Right atrium auricular region (tissue), 2 donors: ENCODE measurements at regions not wholly inside any gene's neighbourhood (a gene's known extent, or its start where the extent isn't known, plus 50 kb on each side); places are given as distances from the start of the nearest gene placed in this dataset.

Experiments
- DNase-seq: peaks from one replicate; pipeline ENCODE4 v3.0.0-alpha.2; 2019; ENCODE audit warnings: low spot score
- H3K27ac ChIP-seq, 2 donors: fragments of 200-600 bp; sonication (generic); 1 replicate in 1 of 2; 2 replicates in 1 of 2; pipeline ENCODE4 v1.5.1; 2016 to 2019
- H3K27me3 ChIP-seq, 2 donors: fragments of 200-600 bp; sonication (generic); one replicate each; pipeline versions ENCODE4 v1.5.1 to v1.6.0; 2017 to 2019
- H3K36me3 ChIP-seq: fragments of 200-600 bp; sonication (generic); one replicate; pipeline ENCODE4 v1.5.1; 2016
- H3K4me1 ChIP-seq, 2 donors: fragments of 200-600 bp; sonication (generic); one replicate each; pipeline versions ENCODE4 v1.5.1 to v1.6.0; 2017 to 2019
- H3K4me3 ChIP-seq, 2 donors: fragments of 200-600 bp; sonication (generic); 1 replicate in 1 of 2; 2 replicates in 1 of 2; pipeline ENCODE4 v1.5.1; 2017 to 2019; ENCODE audit warnings: mild to moderate bottlenecking in 1 of 2, moderate library complexity in 1 of 2
- H3K9me3 ChIP-seq, 2 donors: fragments of 200-600 bp; sonication (generic); one replicate each; pipeline ENCODE4 v1.5.1; 2019
- TF ChIP-seq, protein P1 (sequence below), 2 donors: fragments of 200-600 bp; sonication (generic); IDR thresholded peaks; one replicate each; pipeline ENCODE4 v1.5.1; 2019; ENCODE audit warnings: antibody characterized with exemption in 2 of 2

DNA sequence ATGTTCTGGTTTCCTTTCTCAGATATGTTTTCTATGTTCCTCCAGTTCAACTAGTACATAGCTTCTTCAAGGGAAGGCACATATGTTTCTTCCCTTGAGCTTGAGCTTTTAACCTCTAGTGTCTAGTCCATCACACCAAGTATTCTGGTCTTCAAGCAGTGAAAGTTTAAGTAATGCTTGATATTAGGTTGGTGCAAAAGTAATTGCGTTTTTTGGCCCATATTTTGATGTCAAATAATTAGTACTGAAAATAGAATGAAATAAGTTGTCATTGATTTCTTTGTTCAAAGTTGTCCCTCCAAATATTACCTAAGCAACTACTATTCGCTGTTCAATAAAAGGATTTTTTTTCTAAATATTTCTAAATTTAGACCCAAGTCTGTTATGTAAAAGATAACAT is 146.7 kb upstream of the TSC22D2 start:
- Histone ChIP-seq H3K27me3 (no peaks in the 10 kb centered on the region), H3K4me1 (no peaks in the 10 kb centered on the region), H3K9me3 (no peaks in the 10 kb centered on the region), H3K36me3 (no peaks in the 10 kb centered on the region), H3K4me3 (no peak overlapping the region), H3K27ac (no peak overlapping the region)
- DNase-seq: no peak
- TF ChIP-seq, protein P1, sequence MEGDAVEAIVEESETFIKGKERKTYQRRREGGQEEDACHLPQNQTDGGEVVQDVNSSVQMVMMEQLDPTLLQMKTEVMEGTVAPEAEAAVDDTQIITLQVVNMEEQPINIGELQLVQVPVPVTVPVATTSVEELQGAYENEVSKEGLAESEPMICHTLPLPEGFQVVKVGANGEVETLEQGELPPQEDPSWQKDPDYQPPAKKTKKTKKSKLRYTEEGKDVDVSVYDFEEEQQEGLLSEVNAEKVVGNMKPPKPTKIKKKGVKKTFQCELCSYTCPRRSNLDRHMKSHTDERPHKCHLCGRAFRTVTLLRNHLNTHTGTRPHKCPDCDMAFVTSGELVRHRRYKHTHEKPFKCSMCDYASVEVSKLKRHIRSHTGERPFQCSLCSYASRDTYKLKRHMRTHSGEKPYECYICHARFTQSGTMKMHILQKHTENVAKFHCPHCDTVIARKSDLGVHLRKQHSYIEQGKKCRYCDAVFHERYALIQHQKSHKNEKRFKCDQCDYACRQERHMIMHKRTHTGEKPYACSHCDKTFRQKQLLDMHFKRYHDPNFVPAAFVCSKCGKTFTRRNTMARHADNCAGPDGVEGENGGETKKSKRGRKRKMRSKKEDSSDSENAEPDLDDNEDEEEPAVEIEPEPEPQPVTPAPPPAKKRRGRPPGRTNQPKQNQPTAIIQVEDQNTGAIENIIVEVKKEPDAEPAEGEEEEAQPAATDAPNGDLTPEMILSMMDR (IDR thresholded peaks at IDR 0.05): no peak

DNA sequence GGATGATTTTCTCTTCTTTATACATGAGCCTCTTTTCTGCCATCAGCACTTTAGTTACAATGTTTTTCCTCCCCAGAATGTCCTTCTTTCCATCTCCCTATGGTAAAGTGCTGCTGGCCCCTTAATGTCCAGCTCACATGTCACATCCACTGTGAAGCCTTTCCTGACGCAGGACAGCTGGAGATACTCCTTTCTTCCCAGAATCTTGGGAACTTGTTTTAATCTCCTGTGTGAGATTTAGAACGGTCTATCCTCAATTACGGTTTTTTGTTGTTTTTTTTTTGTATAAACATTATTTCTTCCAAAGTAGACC is 147.7 kb upstream of the TSC22D2 start:
- TF ChIP-seq, protein P1 (IDR thresholded peaks at IDR 0.05): no peak
- Histone ChIP-seq H3K27ac (no peak overlapping the region), H3K9me3 (no peaks in the 10 kb centered on the region)

DNA sequence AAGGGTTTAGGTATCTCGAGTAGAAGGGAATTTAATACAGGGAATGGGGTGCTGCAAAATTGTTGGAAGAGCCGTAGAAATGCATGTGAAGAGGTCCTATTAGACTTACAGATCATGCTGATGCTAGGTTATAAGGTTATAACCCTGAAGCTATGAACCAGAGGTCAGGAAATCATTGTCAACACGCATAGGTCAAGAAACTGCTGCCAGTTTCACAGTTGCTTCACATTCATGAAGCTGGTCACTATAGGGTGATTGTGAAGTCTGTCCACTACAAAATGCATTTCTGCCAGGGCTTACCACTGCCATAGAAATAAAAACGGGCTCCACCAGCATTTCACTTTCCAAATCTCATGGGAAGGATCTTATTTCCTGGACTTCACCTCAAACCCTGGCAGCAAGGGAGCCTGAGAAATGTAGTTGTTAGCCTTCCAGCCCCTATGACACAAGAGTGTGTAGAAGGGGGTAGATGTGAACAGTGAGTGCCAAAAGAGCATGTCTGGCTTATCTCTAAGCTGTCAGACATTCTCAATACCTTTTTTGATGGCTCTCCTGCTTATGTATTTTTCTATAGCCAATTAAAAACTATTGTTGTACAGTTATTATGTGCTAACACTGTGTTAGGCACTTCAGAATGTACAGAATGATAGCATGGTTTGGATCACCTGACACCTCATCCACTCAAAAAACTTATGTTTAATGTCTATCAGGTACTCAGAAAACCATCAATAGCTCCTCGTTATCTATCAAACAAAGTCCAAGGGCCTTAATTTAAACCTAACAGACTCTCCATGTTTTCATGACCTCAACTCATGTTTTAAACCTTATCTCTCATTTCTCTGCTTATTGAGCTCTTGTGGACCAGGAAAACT is 148.3 kb upstream of the TSC22D2 start:
- Histone ChIP-seq H3K27me3 (no peaks in the 10 kb centered on the region), H3K27ac (no peak overlapping the region), H3K36me3 (no peaks in the 10 kb centered on the region), H3K4me1 (peaks cover 0 to 13% of the 10 kb centered on the region in 2 donors), H3K9me3 (no peaks in the 10 kb centered on the region), H3K4me3 (no peak overlapping the region)
- TF ChIP-seq, protein P1 (IDR thresholded peaks at IDR 0.05): no peak
- no peak for DNase-seq

More for the DNA sequence above, 147.7 kb upstream of the TSC22D2 start:
- H3K4me1 ChIP-seq: peaks cover 0 to 7% of the 10 kb centered on the region in 2 donors
- H3K4me3 ChIP-seq: no peak overlapping the region
- no peaks in the 10 kb centered on the region for H3K27me3 ChIP-seq
- H3K36me3 ChIP-seq: no peaks in the 10 kb centered on the region
- no peak for DNase-seq

DNA sequence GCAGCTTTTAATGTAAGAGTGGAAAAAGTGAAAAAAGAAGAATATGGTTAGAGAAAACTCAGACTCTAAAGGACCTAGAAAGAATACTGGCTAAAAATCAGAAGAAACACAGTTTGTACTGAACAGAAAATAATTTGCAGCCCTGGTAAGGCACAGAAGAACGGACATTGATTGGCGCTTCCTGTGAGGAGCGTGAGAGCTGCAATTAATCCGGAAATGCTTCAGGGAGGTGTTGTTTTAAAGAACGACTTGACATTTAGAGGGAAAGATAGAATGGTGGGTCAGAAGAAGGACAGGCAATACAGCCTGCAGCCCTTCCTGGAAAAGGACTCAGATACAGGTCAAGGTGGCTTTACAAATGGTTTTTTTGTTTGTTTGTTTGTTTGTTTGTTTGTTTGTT is 151.3 kb upstream of the TSC22D2 start:
- Histone ChIP-seq H3K4me1 (peaks cover 0 to 20% of the 10 kb centered on the region in 2 donors), H3K27me3 (no peaks in the 10 kb centered on the region), H3K36me3 (no peaks in the 10 kb centered on the region), H3K4me3 (no peak overlapping the region), H3K27ac (peak overlapping the region in 1 of 2 donors; percentile 71), H3K9me3 (no peaks in the 10 kb centered on the region)
- no peak for DNase-seq
- TF ChIP-seq, protein P1 (IDR thresholded peaks at IDR 0.05): no peak

DNA sequence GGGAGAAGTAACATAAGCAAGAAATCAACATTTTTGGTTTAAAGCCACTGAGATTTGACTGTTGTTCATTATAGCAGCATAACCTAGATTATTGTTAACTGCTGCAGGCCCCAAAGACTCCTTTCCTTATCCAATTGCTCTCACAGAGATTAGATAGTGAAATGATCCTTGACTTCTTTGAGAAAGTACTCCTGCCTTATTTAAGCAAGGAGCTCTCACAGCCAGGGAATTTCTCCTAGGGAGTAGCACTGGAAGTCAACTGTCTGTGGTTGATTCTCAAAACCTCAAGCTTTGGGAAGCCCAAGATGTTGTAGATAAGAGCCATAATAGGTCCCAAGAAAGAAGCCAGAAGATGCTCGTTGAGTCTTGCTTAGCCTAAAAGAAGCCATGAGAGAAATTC is 151.8 kb upstream of the TSC22D2 start:
- TF ChIP-seq, protein P1 (IDR thresholded peaks at IDR 0.05): no peak
- Histone ChIP-seq H3K27me3 (no peaks in the 10 kb centered on the region), H3K9me3 (no peaks in the 10 kb centered on the region), H3K36me3 (no peaks in the 10 kb centered on the region), H3K27ac (peak overlapping the region; percentile 71 to 89), H3K4me3 (no peak overlapping the region), H3K4me1 (peaks cover 0 to 24% of the 10 kb centered on the region in 2 donors)
- DNase-seq: no peak

DNA sequence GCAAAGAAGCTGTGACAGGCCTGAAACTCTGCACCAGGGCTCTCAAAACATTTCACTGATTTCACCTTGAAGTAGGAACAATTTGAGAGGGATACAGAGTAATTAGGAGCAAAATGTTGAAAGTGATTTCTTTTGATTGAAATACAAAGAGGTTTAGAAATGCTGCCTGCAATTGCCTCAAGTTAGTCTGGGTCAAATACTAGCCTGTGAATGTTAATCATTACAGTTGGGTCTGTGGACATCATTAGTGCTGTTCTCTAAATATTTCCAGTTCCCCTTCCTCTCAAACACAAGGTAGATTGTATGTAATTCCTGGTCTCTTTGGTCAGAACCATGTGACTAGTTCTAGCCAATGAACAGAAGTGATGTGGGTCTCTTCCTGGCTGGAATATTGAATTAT is 152.3 kb upstream of the TSC22D2 start:
- Histone ChIP-seq H3K4me3 (no peak overlapping the region), H3K27me3 (no peaks in the 10 kb centered on the region), H3K27ac (peak overlapping the region; percentile 71 to 89), H3K36me3 (no peaks in the 10 kb centered on the region), H3K4me1 (peaks cover 0 to 28% of the 10 kb centered on the region in 2 donors), H3K9me3 (no peaks in the 10 kb centered on the region)
- no peak for DNase-seq
- TF ChIP-seq, protein P1 (IDR thresholded peaks at IDR 0.05): no peak
